Mucosa of descending colon (tissue), 3 donors: ENCODE measurements at regions not wholly inside any gene's neighbourhood (a gene's known extent, or its start where the extent isn't known, plus 50 kb on each side); places are given as distances from the start of the nearest gene placed in this dataset.

Experiments used
- ATAC-seq: fragments of 200-7000 bp; cut with Tn5 transposase; one replicate; pipeline ENCODE4 v1.9.1; 2020; ENCODE audit warnings: mild to moderate bottlenecking, moderate library complexity
- DNase-seq, 3 donors: peaks; one replicate each; pipeline ENCODE4 v3.0.0-alpha.2; 2020
- H3K36me3 ChIP-seq: fragments of 200-600 bp; one replicate; pipeline ENCODE4 v1.8.0; 2021; ENCODE audit warnings: low read depth, mild to moderate bottlenecking
- H3K4me1 ChIP-seq: fragments of 200-600 bp; one replicate; pipeline ENCODE4 v1.8.0; 2021; ENCODE audit warnings: low read depth, mild to moderate bottlenecking
- H3K4me3 ChIP-seq: fragments of 200-600 bp; one replicate; pipeline ENCODE4 v1.8.0; 2021; ENCODE audit warnings: mild to moderate bottlenecking
- H3K9me3 ChIP-seq: fragments of 200-600 bp; one replicate; pipeline ENCODE4 v1.8.0; 2021; ENCODE audit warnings: mild to moderate bottlenecking
- CTCF ChIP-seq: fragments of 200-600 bp; IDR thresholded peaks from one replicate; pipeline ENCODE4 v1.8.0; 2022; ENCODE audit warnings: antibody characterized with exemption, mild to moderate bottlenecking
- intact Hi-C, 2 donors: fragments of 100-400 bp; cut with DNase I in 1 of 2; cut with micrococcal nuclease in 1 of 2; formaldehyde crosslinking; loops; one replicate each; pipeline versions ENCODE4 v1.11.0 to v1.11.1; 2022; cut with DNase I, micrococcal nuclease
- donor health status: DM: no; HTN: no; CAD: no; lungs with moderate emphysema.
- donor health status: DM: no; HTN: no; CAD: no.
- donor health status: DM: no; HTN: yes; CAD: no.

- ATAC-seq: no peak
- no peak for DNase-seq
- no peak for TF ChIP-seq CTCF
- H3K4me3 ChIP-seq: no peak overlapping the region
- H3K9me3 ChIP-seq: no peaks in the 10 kb centered on the region
- intact Hi-C loops: no loop called here
- H3K4me1 ChIP-seq: no peaks in the 10 kb centered on the region
- H3K36me3 ChIP-seq: no peaks in the 10 kb centered on the region
Observed at GRCh38 chr12:41963398-41963797, 181.3 kb downstream of the GXYLT1 start.

GRCh38 chr12:41962171-41962572, 182.5 kb downstream of the GXYLT1 start:
- Histone ChIP-seq H3K4me1 (no peaks in the 10 kb centered on the region), H3K9me3 (no peaks in the 10 kb centered on the region), H3K4me3 (no peak overlapping the region), H3K36me3 (no peaks in the 10 kb centered on the region)
- no peak for TF ChIP-seq CTCF
- no peak for ATAC-seq
- intact Hi-C loops: no loop called here
- no peak for DNase-seq

- ATAC-seq (no peak), DNase-seq (no peak)
- Histone ChIP-seq H3K9me3 (no peaks in the 10 kb centered on the region), H3K36me3 (no peaks in the 10 kb centered on the region), H3K4me1 (no peaks in the 10 kb centered on the region), H3K4me3 (no peak overlapping the region)
- TF ChIP-seq CTCF: no peak
- intact Hi-C loops: no loop called here
Observed at GRCh38 chr12:41959271-41959670, 185.4 kb downstream of the GXYLT1 start.

- intact Hi-C loops: no loop called here
- H3K4me3 ChIP-seq: no peak overlapping the region
- no peak for TF ChIP-seq CTCF
- H3K36me3 ChIP-seq: no peaks in the 10 kb centered on the region
- DNase-seq: no peak
- no peaks in the 10 kb centered on the region for H3K4me1 ChIP-seq
- no peaks in the 10 kb centered on the region for H3K9me3 ChIP-seq
- ATAC-seq: no peak
Observed at GRCh38 chr12:41956353-41956752, 188.3 kb downstream of the GXYLT1 start.

GRCh38 chr12:41950455-41950854, 194.2 kb downstream of the GXYLT1 start:
- no peak for TF ChIP-seq CTCF
- no peaks in the 10 kb centered on the region for H3K4me1 ChIP-seq
- intact Hi-C loops: no loop called here

GRCh38 chr12:41946106-41946505, 198.6 kb downstream of the GXYLT1 start:
- H3K4me1 ChIP-seq: no peaks in the 10 kb centered on the region
- H3K9me3 ChIP-seq: peaks cover 12% of the 10 kb centered on the region
- DNase-seq: no peak
- ATAC-seq: no peak
- no peak for TF ChIP-seq CTCF
- intact Hi-C loops: no loop called here
- no peak overlapping the region for H3K4me3 ChIP-seq
- no peaks in the 10 kb centered on the region for H3K36me3 ChIP-seq

More at GRCh38 chr12:41950455-41950854, 194.2 kb downstream of the GXYLT1 start:
- no peak for ATAC-seq
- DNase-seq: no peak
- Histone ChIP-seq H3K4me3 (no peak overlapping the region), H3K36me3 (no peaks in the 10 kb centered on the region), H3K9me3 (peaks cover 12% of the 10 kb centered on the region)
